Superior temporal gyrus (tissue), 1 donor: ENCODE measurements at regions not wholly inside any gene's neighbourhood (a gene's known extent, or its start where the extent isn't known, plus 50 kb on each side); places are given as distances from the start of the nearest gene placed in this dataset.

ENCODE experiments used
- DNase-seq: peaks from one replicate; pipeline ENCODE4 v3.0.0-alpha.2; 2016; ENCODE audit errors: extremely low spot score

GRCh38 chr16:55944377-55944802 is 69.2 kb upstream of the CES5A start:
- DNase-seq: peak; percentile 95

DNA sequence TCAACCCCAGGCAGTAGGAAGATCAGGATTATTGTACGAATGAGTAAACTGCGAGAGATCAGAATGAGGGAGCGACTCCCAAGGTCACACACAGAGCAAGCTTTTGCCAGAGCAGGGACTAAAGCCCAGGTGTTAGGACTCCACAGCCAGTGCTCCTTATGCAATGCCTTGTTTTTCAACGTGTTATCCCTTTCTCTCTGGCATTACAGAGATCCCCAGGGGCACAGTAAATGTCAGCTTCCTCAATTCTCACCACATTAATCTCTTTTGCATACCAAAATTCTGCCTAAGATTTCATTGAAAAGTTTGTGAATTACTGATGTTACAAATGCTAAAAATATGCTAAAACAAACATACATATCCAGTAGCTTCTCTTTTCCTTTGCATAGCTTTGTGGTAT is 68.1 kb upstream of the CES5A start:
- no peak for DNase-seq

- DNase-seq: no peak
Measured at GRCh38 chr16:55942821-55943220, 67.6 kb upstream of the CES5A start.

GRCh38 chr16:55941552-55941951 is 66.4 kb upstream of the CES5A start:
- no peak for DNase-seq

DNA sequence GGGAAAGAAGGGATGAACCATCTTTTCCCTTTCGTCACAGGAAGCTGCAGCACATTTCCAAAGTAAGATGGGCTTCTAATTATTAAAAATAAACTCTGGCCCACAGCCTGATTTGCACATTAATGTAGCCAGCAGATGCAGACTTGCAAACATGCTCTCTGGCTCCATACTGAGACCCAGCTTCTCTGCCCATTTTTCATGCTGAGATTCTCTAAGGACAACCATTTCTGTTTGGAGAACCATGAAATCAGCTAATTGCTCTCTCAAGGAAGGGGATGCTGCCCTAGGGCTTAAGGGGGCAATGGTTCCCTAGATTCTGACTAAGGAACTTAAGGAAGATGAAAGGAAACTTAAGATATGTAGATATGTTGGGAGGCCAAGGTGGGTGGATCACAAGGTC is 63.0 kb upstream of the CES5A start:
- DNase-seq: no peak

DNA sequence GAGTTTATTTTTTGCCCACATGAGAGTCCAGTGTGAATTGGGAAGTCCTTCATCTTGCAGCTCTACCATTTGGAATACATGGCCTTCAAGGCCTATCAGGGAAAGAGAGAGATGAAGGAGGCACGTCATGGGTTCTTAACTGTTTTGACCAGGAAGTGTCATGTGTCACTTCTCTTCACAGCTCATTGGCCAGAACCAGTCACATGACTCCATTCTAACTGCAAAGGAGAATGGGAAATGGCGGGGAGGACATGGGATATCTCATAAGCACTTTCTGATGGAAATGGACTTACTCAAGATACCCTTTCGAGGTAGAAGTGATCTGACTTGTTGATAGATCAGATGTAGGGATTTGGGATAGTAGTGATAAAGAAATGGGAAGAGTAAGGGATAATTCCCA is 57.9 kb upstream of the CES5A start:
- no peak for DNase-seq

- DNase-seq: no peak
Measured at GRCh38 chr16:55930036-55930435, 54.9 kb upstream of the CES5A start.

GRCh38 chr16:55929181-55929580 is 54.0 kb upstream of the CES5A start:
- DNase-seq: no peak

GRCh38 chr16:55925242-55925641 is 50.1 kb upstream of the CES5A start:
- no peak for DNase-seq
